ENCODE measurements at regions not wholly inside any gene's neighbourhood (a gene's known extent, or its start where the extent isn't known, plus 50 kb on each side); places are given as distances from the start of the nearest gene placed in this dataset.

DNA sequence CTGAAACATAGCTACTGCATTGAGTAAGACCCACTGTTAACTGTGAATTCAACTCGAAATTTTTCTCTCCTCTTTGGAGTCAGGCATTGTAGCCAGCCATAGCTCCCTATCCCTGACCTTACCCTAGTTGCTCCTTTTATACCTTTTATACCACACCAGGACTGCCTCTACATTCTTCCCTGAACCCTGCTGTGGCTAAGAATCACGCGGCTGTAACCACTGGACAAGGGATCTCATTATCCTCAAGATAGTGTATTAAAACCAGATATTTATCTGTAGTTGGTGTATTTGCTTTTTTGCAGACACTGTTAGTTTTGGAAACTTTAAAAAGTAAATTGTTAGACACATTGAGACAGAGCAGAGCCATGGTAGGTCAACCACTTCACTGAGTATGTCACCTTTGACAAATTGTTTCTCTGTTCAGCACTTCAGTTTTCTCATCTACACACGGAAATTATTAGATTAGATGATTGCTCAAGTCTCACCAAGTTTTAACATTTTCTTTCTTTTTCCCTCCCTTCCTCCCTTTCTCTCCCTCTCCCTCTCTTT lies 136.5 kb upstream of the PRNP start:
- H3K27me3 ChIP-seq (replicated peaks in 1 of 2; ENCODE audit: control insufficient read depth in 2 of 2, extremely low read depth in 1 of 2, insufficient read depth in 2 of 2, low read length in 1 of 2) = peaks cover 7 to 10% of the 10 kb centered on the region in 2 experiments
- H3K4me1 Mint-ChIP-seq = no peaks in the 10 kb centered on the region

DNA sequence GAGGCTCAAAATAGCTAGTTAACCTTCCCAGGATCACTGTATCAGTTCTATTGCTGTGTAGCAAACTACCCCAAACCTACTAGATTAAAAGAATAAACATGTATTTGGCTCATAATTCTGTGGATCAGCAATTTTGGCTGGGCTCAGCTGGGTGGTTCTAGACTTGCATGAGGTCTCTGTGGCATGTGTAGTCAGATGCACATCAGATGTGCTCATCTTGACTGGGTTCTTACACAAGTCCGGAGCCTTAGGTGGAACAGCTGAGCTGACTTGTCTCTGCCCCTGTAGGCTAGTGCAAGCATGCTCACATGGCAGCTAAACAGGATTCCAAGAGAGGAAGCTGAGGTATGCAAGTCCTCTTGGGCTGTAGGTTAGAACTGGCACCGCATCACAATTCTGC lies 137.7 kb upstream of the PRNP start:
- no peak for DNase-seq
- peaks cover 49 to 64% of the 10 kb centered on the region in 2 donors for H3K27me3 Mint-ChIP-seq
- H3K4me3 Mint-ChIP-seq = no peak overlapping the region

More for the DNA sequence above, 136.5 kb upstream of the PRNP start:
- H3K27me3 Mint-ChIP-seq = peaks cover 48 to 59% of the 10 kb centered on the region in 2 donors
- no peak for ATAC-seq (replicated peaks in 1 of 4)
- 58% methylated on average over 2 of the region's 4 CpGs for WGBS (ENCODE audit: insufficient coverage)
- Histone ChIP-seq H3K4me1 (ENCODE audit: control insufficient read depth in 1 of 2, extremely low read depth in 1 of 2, insufficient read depth in 2 of 2, low read length in 2 of 2) (no peaks in the 10 kb centered on the region), H3K9me3 (no peaks in the 10 kb centered on the region), H3K4me3 (ENCODE audit: control insufficient read depth in 1 of 2, extremely low read depth in 1 of 2, low read length in 1 of 2) (no peak overlapping the region), H3K36me3 (ENCODE audit: control insufficient read depth in 2 of 2, extremely low read depth in 1 of 2, insufficient read depth in 1 of 2, low read length in 1 of 2) (no peaks in the 10 kb centered on the region), H3K27ac (ENCODE audit: low read length) (no peak overlapping the region)
- no peak overlapping the region for H3K4me3 Mint-ChIP-seq
- ChIA-PET CTCF (no interaction called here), POLR2A (no interaction called here)
- H3K9me3 Mint-ChIP-seq = peaks cover 0 to 8% (median 3%) of the 10 kb centered on the region in 3 donors
- no peak for DNase-seq
- H3K27ac Mint-ChIP-seq = no peak overlapping the region
- H3K36me3 Mint-ChIP-seq = no peaks in the 10 kb centered on the region

DNA sequence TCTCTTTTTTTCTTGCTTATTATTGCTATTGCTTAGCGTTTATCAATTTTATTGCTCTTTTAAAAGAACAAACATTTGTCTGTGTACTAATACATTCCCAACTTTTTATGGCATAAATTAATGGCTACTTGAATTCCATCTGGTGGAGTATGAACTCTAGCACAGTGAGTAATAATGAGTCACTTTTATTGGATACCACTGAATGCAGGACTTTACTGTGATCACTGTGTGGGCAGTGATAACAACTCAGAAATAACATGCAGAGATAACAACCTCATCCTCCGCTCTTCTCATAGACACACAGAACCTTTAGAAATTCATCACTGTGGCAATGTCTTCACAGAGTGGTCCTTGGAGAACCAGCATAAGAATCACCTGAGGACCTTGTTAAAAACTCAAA lies 139.5 kb upstream of the PRNP start:
- H3K36me3 Mint-ChIP-seq = no peaks in the 10 kb centered on the region
- no peak overlapping the region for H3K27ac Mint-ChIP-seq
- H3K27ac ChIP-seq (ENCODE audit: low read length) = no peak overlapping the region
- peaks cover 0 to 5% of the 10 kb centered on the region in 2 experiments for H3K27me3 ChIP-seq (replicated peaks in 1 of 2; ENCODE audit: control insufficient read depth in 2 of 2, extremely low read depth in 1 of 2, insufficient read depth in 2 of 2, low read length in 1 of 2)
- H3K36me3 ChIP-seq (ENCODE audit: control insufficient read depth in 2 of 2, extremely low read depth in 1 of 2, insufficient read depth in 1 of 2, low read length in 1 of 2) = no peaks in the 10 kb centered on the region
- no peaks in the 10 kb centered on the region for H3K9me3 ChIP-seq
- H3K4me3 Mint-ChIP-seq = no peak overlapping the region
- CTCF ChIA-PET = no interaction called here
- H3K4me1 Mint-ChIP-seq = no peaks in the 10 kb centered on the region
- H3K4me3 ChIP-seq (ENCODE audit: control insufficient read depth in 1 of 2, extremely low read depth in 1 of 2, low read length in 1 of 2) = no peak overlapping the region
- POLR2A ChIA-PET = interaction anchor here in 1 of 2 donors (0.6 kb wide), 1 partner anchor 758 kb away, joined by 4 read pairs; no protein-coding TSS in a partner anchor
- peaks cover 46 to 62% of the 10 kb centered on the region in 2 donors for H3K27me3 Mint-ChIP-seq
- ATAC-seq (replicated peaks in 1 of 4) (no peak), DNase-seq (no peak)
- H3K4me1 ChIP-seq (ENCODE audit: control insufficient read depth in 1 of 2, extremely low read depth in 1 of 2, insufficient read depth in 2 of 2, low read length in 2 of 2) = no peaks in the 10 kb centered on the region
- 100% methylated on average over 1 of the region's 2 CpGs for WGBS (ENCODE audit: insufficient coverage)
- H3K9me3 Mint-ChIP-seq = peaks cover 0 to 8% (median 3%) of the 10 kb centered on the region in 3 donors

More for the DNA sequence above, 137.7 kb upstream of the PRNP start:
- WGBS (ENCODE audit: insufficient coverage) = 86% methylated on average over 1 of the region's 2 CpGs
- ChIA-PET CTCF (no interaction called here), POLR2A (no interaction called here)
- Histone ChIP-seq H3K27ac (ENCODE audit: low read length) (no peak overlapping the region), H3K4me3 (ENCODE audit: control insufficient read depth in 1 of 2, extremely low read depth in 1 of 2, low read length in 1 of 2) (no peak overlapping the region), H3K9me3 (no peaks in the 10 kb centered on the region), H3K36me3 (ENCODE audit: control insufficient read depth in 2 of 2, extremely low read depth in 1 of 2, insufficient read depth in 1 of 2, low read length in 1 of 2) (no peaks in the 10 kb centered on the region), H3K27me3 (replicated peaks in 1 of 2; ENCODE audit: control insufficient read depth in 2 of 2, extremely low read depth in 1 of 2, insufficient read depth in 2 of 2, low read length in 1 of 2) (peaks cover 5 to 6% of the 10 kb centered on the region in 2 experiments), H3K4me1 (ENCODE audit: control insufficient read depth in 1 of 2, extremely low read depth in 1 of 2, insufficient read depth in 2 of 2, low read length in 2 of 2) (no peaks in the 10 kb centered on the region)
- no peaks in the 10 kb centered on the region for H3K36me3 Mint-ChIP-seq
- no peak overlapping the region for H3K27ac Mint-ChIP-seq
- ATAC-seq (replicated peaks in 1 of 4) = no peak
- H3K9me3 Mint-ChIP-seq = peaks cover 0 to 8% (median 3%) of the 10 kb centered on the region in 3 donors
- H3K4me1 Mint-ChIP-seq = no peaks in the 10 kb centered on the region

DNA sequence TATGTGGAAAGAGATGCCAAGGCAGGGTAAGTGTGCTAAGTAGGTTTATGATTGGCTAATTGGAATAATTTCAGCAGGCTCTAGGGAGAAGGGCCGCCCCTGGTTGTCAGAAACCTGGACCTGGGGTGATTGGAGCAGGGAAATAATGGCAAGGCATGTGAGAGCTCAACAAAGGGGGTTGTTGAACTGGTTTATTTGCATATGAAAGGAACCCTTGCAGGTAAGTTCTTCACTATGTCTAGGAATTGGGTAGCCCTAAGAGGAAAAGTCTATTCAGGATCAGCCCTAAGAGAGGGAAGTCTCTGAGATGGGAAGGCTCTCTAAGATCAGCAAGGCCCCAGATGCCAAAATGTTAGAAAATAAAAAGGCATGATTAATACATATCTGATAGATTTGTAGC lies 139.9 kb upstream of the PRNP start:
- no peak overlapping the region for H3K27ac ChIP-seq (ENCODE audit: low read length)
- Mint-ChIP-seq H3K27me3 (peaks cover 49 to 58% of the 10 kb centered on the region in 2 donors), H3K27ac (no peak overlapping the region), H3K36me3 (no peaks in the 10 kb centered on the region), H3K4me3 (no peak overlapping the region), H3K4me1 (no peaks in the 10 kb centered on the region), H3K9me3 (peaks cover 0 to 8% (median 3%) of the 10 kb centered on the region in 3 donors)
- H3K4me1 ChIP-seq (ENCODE audit: control insufficient read depth in 1 of 2, extremely low read depth in 1 of 2, insufficient read depth in 2 of 2, low read length in 2 of 2) = no peaks in the 10 kb centered on the region
- CTCF ChIA-PET = no interaction called here
- no peaks in the 10 kb centered on the region for H3K36me3 ChIP-seq (ENCODE audit: control insufficient read depth in 2 of 2, extremely low read depth in 1 of 2, insufficient read depth in 1 of 2, low read length in 1 of 2)
- no peaks in the 10 kb centered on the region for H3K9me3 ChIP-seq
- WGBS (ENCODE audit: insufficient coverage) = 53% methylated on average over 1 of the region's 1 CpG
- POLR2A ChIA-PET = interaction anchor here in 1 of 2 donors (0.6 kb wide), 1 partner anchor 758 kb away, joined by 4 read pairs; no protein-coding TSS in a partner anchor
- ATAC-seq (replicated peaks in 1 of 4) = no peak
- peaks cover 0 to 5% of the 10 kb centered on the region in 2 experiments for H3K27me3 ChIP-seq (replicated peaks in 1 of 2; ENCODE audit: control insufficient read depth in 2 of 2, extremely low read depth in 1 of 2, insufficient read depth in 2 of 2, low read length in 1 of 2)
- H3K4me3 ChIP-seq (ENCODE audit: control insufficient read depth in 1 of 2, extremely low read depth in 1 of 2, low read length in 1 of 2) = no peak overlapping the region
- no peak for DNase-seq

DNA sequence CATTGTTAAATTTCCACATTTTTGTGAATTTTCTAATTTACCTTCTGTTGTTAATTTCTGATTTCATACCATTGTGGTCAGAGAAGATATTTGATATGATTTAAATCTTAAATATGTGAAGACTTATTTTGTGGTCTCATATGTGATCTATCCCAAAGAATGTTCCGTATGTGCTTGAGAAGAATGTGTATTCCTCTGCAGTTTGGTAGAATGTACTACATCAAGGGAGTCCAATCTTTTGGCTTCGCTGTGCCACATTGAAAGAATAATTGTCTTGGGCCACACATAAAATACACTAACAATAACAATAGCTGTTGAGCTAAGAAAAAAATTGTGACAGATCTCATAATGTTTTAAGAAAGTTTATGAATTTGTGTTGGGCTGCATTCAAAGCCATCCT lies 140.7 kb upstream of the PRNP start:
- DNase-seq (no peak), ATAC-seq (replicated peaks in 1 of 4) (no peak)
- no peak overlapping the region for H3K4me3 Mint-ChIP-seq
- POLR2A ChIA-PET = no interaction called here
- peaks cover 3% of the 10 kb centered on the region in 2 experiments for H3K27me3 ChIP-seq (replicated peaks in 1 of 2; ENCODE audit: control insufficient read depth in 2 of 2, extremely low read depth in 1 of 2, insufficient read depth in 2 of 2, low read length in 1 of 2)
- no peaks in the 10 kb centered on the region for H3K9me3 ChIP-seq
- H3K27ac Mint-ChIP-seq = no peak overlapping the region
- no peak overlapping the region for H3K27ac ChIP-seq (ENCODE audit: low read length)
- H3K36me3 ChIP-seq (ENCODE audit: control insufficient read depth in 2 of 2, extremely low read depth in 1 of 2, insufficient read depth in 1 of 2, low read length in 1 of 2) = no peaks in the 10 kb centered on the region
- H3K9me3 Mint-ChIP-seq = peaks cover 0 to 8% (median 3%) of the 10 kb centered on the region in 3 donors
- H3K4me1 Mint-ChIP-seq = no peaks in the 10 kb centered on the region
- no peaks in the 10 kb centered on the region for H3K4me1 ChIP-seq (ENCODE audit: control insufficient read depth in 1 of 2, extremely low read depth in 1 of 2, insufficient read depth in 2 of 2, low read length in 2 of 2)
- 80% methylated on average over 1 of the region's 2 CpGs for WGBS (ENCODE audit: insufficient coverage)
- H3K36me3 Mint-ChIP-seq = no peaks in the 10 kb centered on the region
- CTCF ChIA-PET = no interaction called here
- no peak overlapping the region for H3K4me3 ChIP-seq (ENCODE audit: control insufficient read depth in 1 of 2, extremely low read depth in 1 of 2, low read length in 1 of 2)
- peaks cover 48 to 54% of the 10 kb centered on the region in 2 donors for H3K27me3 Mint-ChIP-seq

DNA sequence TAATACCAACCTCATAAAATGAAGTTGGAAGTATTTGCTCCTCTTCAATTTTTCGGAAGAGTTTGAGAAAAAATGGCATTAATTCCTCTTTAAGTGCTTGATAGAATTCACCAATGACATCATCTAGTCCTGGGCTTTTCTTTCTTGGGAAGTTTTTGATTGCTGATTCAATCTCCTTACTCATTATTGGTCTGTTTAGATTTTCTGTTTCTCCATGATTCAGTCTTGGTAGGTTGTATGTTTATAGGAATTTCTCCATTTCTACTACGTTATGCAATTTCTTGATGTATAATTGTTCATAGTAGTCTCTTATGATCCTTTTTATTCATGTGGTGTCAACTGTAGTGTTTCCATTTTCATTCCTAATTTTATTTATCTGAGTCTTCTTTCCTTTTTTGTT lies 141.5 kb upstream of the PRNP start:
- H3K4me3 ChIP-seq (ENCODE audit: control insufficient read depth in 1 of 2, extremely low read depth in 1 of 2, low read length in 1 of 2) = no peak overlapping the region
- H3K4me1 Mint-ChIP-seq = no peaks in the 10 kb centered on the region
- H3K36me3 Mint-ChIP-seq = no peaks in the 10 kb centered on the region
- peaks cover 47 to 49% of the 10 kb centered on the region in 2 donors for H3K27me3 Mint-ChIP-seq
- no peaks in the 10 kb centered on the region for H3K36me3 ChIP-seq (ENCODE audit: control insufficient read depth in 2 of 2, extremely low read depth in 1 of 2, insufficient read depth in 1 of 2, low read length in 1 of 2)
- no peaks in the 10 kb centered on the region for H3K9me3 ChIP-seq
- peaks cover 0 to 8% (median 3%) of the 10 kb centered on the region in 3 donors for H3K9me3 Mint-ChIP-seq
- no peak for ATAC-seq (replicated peaks in 1 of 4)
- no CpG with 5 or more reads among the region's 2 CpGs for WGBS (ENCODE audit: insufficient coverage)
- H3K27ac Mint-ChIP-seq = no peak overlapping the region
- H3K27me3 ChIP-seq (replicated peaks in 1 of 2; ENCODE audit: control insufficient read depth in 2 of 2, extremely low read depth in 1 of 2, insufficient read depth in 2 of 2, low read length in 1 of 2) = peaks cover 2 to 3% of the 10 kb centered on the region in 2 experiments
- no peaks in the 10 kb centered on the region for H3K4me1 ChIP-seq (ENCODE audit: control insufficient read depth in 1 of 2, extremely low read depth in 1 of 2, insufficient read depth in 2 of 2, low read length in 2 of 2)
- POLR2A ChIA-PET = no interaction called here
- H3K4me3 Mint-ChIP-seq = no peak overlapping the region
- no peak for DNase-seq
- no peak overlapping the region for H3K27ac ChIP-seq (ENCODE audit: low read length)
- CTCF ChIA-PET = no interaction called here

DNA sequence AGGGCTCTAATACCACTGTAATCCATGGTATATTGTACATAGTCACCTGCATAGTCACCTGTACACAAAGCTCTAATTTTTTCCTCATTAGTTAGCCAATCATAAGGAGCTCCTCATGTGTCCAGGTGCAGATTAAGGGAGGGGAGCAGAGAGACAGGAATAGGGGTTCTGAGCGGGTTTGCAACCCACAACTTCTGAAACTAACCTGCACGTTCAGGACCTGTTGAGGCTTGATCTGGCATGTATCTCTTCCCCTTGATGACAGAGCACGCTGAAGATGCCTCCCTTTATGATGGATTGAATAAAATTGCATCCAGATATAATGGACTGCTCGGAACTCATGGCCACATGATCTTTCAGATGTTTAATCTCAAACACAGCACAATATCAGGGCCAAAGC lies 144.0 kb upstream of the PRNP start:
- Mint-ChIP-seq H3K36me3 (no peaks in the 10 kb centered on the region), H3K27ac (no peak overlapping the region), H3K9me3 (no peaks in the 10 kb centered on the region), H3K4me3 (no peak overlapping the region), H3K4me1 (no peaks in the 10 kb centered on the region), H3K27me3 (peaks cover 43 to 46% of the 10 kb centered on the region in 2 donors)
- DNase-seq (no peak), ATAC-seq (replicated peaks in 1 of 4) (no peak)
- WGBS (ENCODE audit: insufficient coverage) = no CpG with 5 or more reads among the region's 4 CpGs
- Histone ChIP-seq H3K9me3 (no peaks in the 10 kb centered on the region), H3K27ac (ENCODE audit: low read length) (no peak overlapping the region), H3K27me3 (replicated peaks in 1 of 2; ENCODE audit: control insufficient read depth in 2 of 2, extremely low read depth in 1 of 2, insufficient read depth in 2 of 2, low read length in 1 of 2) (peaks cover 3 to 7% of the 10 kb centered on the region in 2 experiments), H3K4me3 (ENCODE audit: control insufficient read depth in 1 of 2, extremely low read depth in 1 of 2, low read length in 1 of 2) (no peak overlapping the region), H3K36me3 (ENCODE audit: control insufficient read depth in 2 of 2, extremely low read depth in 1 of 2, insufficient read depth in 1 of 2, low read length in 1 of 2) (no peaks in the 10 kb centered on the region), H3K4me1 (ENCODE audit: control insufficient read depth in 1 of 2, extremely low read depth in 1 of 2, insufficient read depth in 2 of 2, low read length in 2 of 2) (no peaks in the 10 kb centered on the region)
- POLR2A ChIA-PET = no interaction called here
- CTCF ChIA-PET = no interaction called here

Measured in T-cell (primary cell).